HG02610 (cell line): ENCODE measurements at regions not wholly inside any gene's neighbourhood (a gene's known extent, or its start where the extent isn't known, plus 50 kb on each side); places are given as distances from the start of the nearest gene placed in this dataset.
A peak's percentile ranks its signal among the peaks of the same experiment; 100 is the strongest.

Source experiments
- ATAC-seq: cut with Tn5 transposase; IDR thresholded peaks from one replicate; pipeline ENCODE4 v1.9.1; 2021; ENCODE audit warnings: mild to moderate bottlenecking, moderate library complexity; ENCODE audit not compliant: unreplicated experiment

GRCh38 chr13:26989957-26990713 lies 181.5 kb downstream of the USP12 start:
- no peak for ATAC-seq

- ATAC-seq, result no peak
Observed at GRCh38 chr13:26989261-26989956, 182.2 kb downstream of the USP12 start.

GRCh38 chr13:26988059-26988769 lies 183.4 kb downstream of the USP12 start:
- no peak for ATAC-seq

DNA sequence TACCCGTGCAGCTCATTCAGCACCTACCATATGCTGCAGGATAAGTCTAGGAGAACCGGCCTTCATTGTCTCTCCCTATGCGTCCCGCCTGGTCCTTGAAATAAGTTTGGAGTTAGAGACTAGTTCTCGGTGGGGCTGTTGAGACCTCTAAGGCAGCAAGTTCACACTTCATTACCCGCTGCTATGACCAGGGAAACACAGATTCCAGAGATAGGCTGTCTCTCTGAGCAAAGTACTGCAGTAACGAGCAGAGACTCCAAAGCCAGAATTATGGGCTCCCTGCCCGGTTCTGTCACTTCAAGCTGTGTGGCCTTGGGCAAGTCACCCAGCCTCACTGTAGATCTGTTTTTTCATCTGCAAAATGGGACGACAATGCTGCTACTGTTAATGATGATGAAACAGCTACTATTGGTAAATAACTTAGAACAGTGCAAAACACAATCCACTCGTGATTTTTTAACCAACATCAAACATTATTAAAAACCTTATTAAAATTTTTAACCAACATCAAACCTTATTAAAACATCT lies 184.1 kb downstream of the USP12 start:
- no peak for ATAC-seq

- ATAC-seq, result peak; percentile 78
Observed at GRCh38 chr13:26985285-26985878, 186.2 kb downstream of the USP12 start.

DNA sequence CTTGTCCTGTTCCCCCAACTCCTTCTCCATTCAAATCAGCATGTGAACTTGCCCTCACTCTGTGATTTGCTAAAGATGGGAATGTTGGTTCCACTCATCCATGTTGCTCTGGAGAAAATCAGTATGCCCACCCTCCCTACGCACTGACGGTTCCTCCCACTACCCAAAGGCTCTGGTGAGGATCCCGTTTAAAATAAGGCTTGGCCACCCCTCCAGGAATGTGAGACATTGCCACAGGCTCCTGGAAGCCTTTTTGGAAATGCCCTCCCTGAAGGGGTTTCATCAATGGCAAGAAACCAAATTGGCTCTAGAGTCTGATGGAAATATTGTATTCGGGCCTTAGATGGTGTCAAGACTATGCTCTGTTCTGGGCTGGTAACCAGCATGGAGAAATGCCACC lies 187.3 kb downstream of the USP12 start:
- ATAC-seq, result no peak

DNA sequence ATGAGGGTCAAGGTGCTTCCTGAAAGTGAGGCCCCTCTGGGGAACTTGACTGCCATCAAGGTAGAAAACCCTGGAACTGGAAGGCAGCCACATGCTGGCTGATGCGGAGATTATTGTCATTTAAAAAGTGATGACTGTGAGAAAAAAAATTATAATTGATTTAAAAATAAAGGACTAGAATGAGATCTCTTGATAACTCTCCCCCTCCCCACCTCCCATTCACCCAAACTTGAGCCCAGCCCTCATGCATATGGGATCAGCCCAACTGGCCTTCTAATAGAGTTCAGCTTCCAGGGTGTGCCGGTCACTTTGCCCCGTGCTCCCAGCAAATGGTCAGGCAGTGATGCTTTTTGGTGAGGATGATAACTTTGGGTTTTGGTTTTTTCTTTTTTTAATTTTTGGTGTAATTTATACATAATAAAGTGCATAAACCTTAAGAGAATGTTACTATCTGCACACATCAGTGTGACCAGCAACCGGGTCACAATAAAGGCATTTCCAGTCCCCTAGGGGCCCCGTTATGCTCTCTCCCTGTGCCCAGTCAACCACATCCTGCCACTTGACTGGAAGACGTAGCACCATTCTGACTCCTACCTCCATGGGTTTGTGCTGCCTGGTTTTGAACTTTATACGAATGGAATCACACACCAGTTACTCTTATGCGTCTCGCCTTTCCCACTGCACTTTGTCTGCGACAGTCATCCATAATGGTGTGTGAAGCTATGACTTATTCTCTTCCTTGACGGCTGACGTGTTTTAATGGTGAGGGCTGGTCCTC lies 187.9 kb downstream of the USP12 start:
- no peak for ATAC-seq

DNA sequence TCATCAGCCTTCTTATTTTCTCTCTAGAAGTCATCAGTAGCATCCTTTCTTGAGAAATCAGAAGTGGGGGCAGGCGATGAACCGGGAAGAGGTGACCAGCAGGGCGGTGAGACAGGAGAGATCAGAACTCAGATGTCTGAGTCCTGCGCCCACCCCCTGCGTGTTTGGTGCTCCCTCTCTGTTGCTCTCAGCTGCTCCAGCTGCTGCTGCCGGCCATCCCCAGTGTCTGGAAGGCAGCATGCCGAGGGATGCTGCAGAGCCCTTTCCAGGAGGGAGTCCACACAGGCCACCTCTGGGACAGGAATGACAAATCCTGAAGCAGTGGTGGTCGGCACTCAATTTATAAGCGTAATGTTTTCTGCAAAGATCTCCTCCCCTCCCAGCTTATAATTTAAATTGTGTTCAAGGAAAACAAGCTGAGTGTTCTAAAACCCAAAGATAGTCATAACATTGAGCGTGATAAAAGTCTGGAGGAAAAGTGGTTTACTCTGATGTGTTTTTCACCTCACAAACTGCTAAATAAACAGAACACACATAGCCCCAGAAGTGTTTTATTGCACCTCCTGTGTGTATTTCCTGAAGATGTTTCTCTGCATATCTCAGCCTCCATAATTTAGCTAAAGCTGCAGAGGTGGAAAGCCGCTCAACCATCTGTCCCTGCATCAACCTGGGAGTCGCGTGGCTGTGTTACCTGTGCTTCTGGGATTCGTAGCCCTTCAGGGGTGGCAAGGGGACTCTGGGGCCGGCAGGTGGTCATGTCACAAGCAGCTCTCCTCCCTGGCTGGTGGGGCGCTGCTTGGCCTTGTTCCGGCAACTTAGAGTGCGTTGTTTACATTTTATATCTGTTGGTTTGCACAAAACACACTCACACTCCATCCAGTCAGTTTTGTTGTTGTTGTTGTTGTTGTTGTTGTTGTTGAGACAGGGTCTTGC lies 191.2 kb downstream of the USP12 start:
- no peak for ATAC-seq

GRCh38 chr13:26979334-26979733 lies 192.3 kb downstream of the USP12 start:
- ATAC-seq, result no peak

DNA sequence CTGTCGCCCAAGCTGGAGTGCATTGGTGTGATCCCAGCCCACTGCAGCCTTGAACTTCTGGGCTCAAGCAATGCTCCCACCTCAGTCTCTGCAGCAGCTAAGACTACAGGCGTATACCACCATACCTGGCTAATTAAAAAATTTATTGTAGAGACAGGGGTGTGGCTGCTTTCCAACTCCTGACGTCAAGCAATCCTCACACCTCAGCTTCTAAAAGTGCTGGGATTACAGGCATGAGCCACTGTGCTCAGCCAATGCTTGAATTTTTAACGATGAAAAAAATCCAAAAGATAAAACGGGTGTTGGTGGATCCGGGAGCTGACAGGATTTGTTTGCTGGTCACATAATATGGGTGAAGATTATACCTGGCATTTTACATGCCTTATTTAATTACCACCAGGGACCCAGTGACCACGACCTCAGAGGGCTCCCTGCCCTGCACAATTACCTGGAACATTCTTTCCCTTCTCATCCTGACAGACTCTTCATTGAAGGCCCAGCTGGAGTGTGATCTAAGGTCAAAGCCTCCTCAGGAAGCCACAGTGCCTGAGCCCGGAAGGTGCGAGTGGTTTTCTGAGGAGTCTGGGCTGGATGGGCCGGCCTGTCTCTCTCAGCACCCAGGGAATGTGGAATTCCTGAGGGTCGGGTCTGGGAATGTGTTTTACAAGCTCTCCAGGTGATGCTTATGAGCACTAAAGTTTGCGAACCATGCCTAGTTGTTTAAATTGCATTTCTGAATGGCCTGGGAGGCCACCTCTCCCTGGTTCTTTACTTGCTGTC lies 193.3 kb downstream of the USP12 start:
- ATAC-seq, result no peak

- ATAC-seq, result no peak
Observed at GRCh38 chr13:26977541-26977940, 194.1 kb downstream of the USP12 start.

- no peak for ATAC-seq
Observed at GRCh38 chr13:26976313-26976712, 195.3 kb downstream of the USP12 start.

- no peak for ATAC-seq
Observed at GRCh38 chr13:26973946-26974345, 197.7 kb downstream of the USP12 start.

GRCh38 chr13:26973295-26973694 lies 198.3 kb downstream of the USP12 start:
- ATAC-seq, result no peak

DNA sequence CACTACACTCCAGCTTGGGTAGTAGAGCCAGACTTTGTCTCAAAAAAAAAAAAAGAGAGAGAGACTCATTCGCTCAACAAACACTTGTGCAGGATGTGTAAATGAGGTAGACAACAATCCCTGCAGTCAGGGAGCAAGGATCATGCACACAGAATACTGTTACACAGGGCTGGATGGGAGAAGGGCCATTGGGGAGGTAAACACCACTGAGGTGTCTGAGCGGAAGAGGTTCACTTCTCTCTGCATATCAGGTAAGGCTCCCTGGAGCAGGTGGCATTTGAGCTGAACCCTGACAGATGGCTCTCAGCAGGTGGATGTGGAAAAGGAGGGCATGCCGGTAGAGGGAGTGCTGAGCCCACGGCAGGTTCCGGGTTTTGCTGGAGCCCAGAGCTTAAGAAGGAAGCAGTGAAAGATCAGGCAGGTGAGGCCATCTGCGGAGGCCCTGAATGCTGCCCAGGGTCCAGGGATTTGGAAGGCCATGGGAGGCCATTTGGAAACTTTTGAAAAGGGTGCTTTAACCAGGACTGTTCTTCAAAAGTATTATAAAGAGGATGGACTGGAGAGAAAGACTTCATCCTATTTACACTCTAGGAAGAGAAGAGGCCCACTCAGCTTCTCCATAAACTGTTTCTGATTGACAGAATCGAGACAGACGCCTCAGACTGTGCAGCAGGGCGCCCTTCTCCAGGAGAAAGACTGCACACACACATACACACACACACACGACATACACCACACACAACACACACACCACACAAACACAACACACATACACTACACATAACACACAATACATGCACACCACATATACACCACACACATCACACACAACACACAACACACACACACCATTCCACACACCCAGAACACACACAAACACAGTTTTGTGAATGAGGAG lies 199.4 kb downstream of the USP12 start:
- ATAC-seq, result no peak

- ATAC-seq, result no peak
Observed at GRCh38 chr13:26968431-26969341, 202.9 kb downstream of the USP12 start.
